Pancreas (tissue), 10 donors: ENCODE measurements at regions not wholly inside any gene's neighbourhood (a gene's known extent, or its start where the extent isn't known, plus 50 kb on each side); places are given as distances from the start of the nearest gene placed in this dataset.

ENCODE experiments used
- ATAC-seq, 4 donors: fragments of 200-7000 bp; cut with Tn5 transposase; one replicate each; pipeline versions ENCODE4 v1.8.0 to v1.9.1; 2020; ENCODE audit warnings: mild to moderate bottlenecking in 4 of 4, moderate library complexity in 4 of 4
- DNase-seq, 6 donors: peaks; one replicate each; pipeline ENCODE4 v3.0.0-alpha.2; 2020
- FAIRE-seq: peaks from 2 replicates; lab custom pipeline; 2012; peaks lifted over from hg19 to GRCh38; lab: Jason Lieb, UNC
- H3K27ac ChIP-seq, 4 donors: fragments of 200-600 bp; sonication (generic); 1 replicate in 3 of 4; 2 replicates in 1 of 4; pipeline versions ENCODE4 v1.5.0 to v1.8.0; 2020
- H3K27me3 ChIP-seq, 4 donors: fragments of 200-600 bp; one replicate each; pipeline ENCODE4 v1.8.0; 2021
- H3K36me3 ChIP-seq, 3 donors: fragments of 200-600 bp; sonication (generic) in 1 of 3; one replicate each; pipeline versions ENCODE4 v1.5.0 to v1.8.0; 2020 to 2021
- H3K4me1 ChIP-seq, 3 donors: fragments of 200-600 bp; one replicate each; pipeline ENCODE4 v1.8.0; 2021
- H3K4me3 ChIP-seq, 4 donors: fragments of 200-600 bp; sonication (generic) in 2 of 4; one replicate each; pipeline versions ENCODE4 v1.5.0 to v1.8.0; 2020 to 2021
- H3K9me3 ChIP-seq, 4 donors: fragments of 200-600 bp; one replicate each; pipeline ENCODE4 v1.8.0; 2021
- CTCF ChIP-seq, 4 donors: fragments of 200-600 bp; sonication (generic) in 3 of 4; IDR thresholded peaks; one replicate each; pipeline versions ENCODE4 v1.5.0 to v1.8.0; 2021; ENCODE audit warnings: antibody characterized with exemption in 4 of 4
- WGBS, 2 donors: extraction: QIAGEN DNeasy Blood & Tissue Kit; methylation state at CpG; one replicate each; pipeline ENCODE4 v1.1.7; 2013; 5-methylcytosine and 5-hydroxymethylcytosine counted together
- intact Hi-C, 3 donors: fragments of 100-400 bp; cut with DNase I; formaldehyde crosslinking; loops; one replicate each; pipeline versions ENCODE4 v1.11.1 to v1.14.2; 2022
- donor health status: healthy with polysubstance abuse.
- donor health status: DM: no; HTN: no; CAD: no; lungs with moderate emphysema.
- donor health status: DM: no; HTN: no; CAD: no.
- donor health status: control.
- donor health status: control.
- donor health status: Bipolar disorder and iron deficiency.
- donor health status: DM: yes; HTN: yes; CAD: no.
- donor health status: DM: no; HTN: no; CAD: no.
- donor health status: DM: no; HTN: no; CAD: no.
- donor health status: DM: yes; HTN: yes; CAD: no.

- H3K36me3 ChIP-seq = no peaks in the 10 kb centered on the region
- no peak overlapping the region for H3K4me3 ChIP-seq
- peaks cover 0 to 1% (median 0%) of the 10 kb centered on the region in 3 donors for H3K4me1 ChIP-seq
- H3K9me3 ChIP-seq = no peaks in the 10 kb centered on the region
- FAIRE-seq (no peak), ATAC-seq (no peak), DNase-seq (no peak)
- intact Hi-C loops = loop anchor here in 1 of 3 donors (5.0 kb wide), 1 partner anchor 59 kb away; no protein-coding TSS in a partner anchor
- H3K27ac ChIP-seq = no peak overlapping the region
- TF ChIP-seq CTCF (IDR thresholded peaks at IDR 0.05) = no peak
- no peaks in the 10 kb centered on the region for H3K27me3 ChIP-seq
- WGBS, 2 donors = 74 to 76% methylated on average over 5 of the region's 5 CpGs
These were observed 55.9 kb upstream of the RNF24 start for GRCh38 chr20:4071178-4071693.

- H3K36me3 ChIP-seq = no peaks in the 10 kb centered on the region
- intact Hi-C loops = loop anchor here in 1 of 3 donors (5.0 kb wide), 1 partner anchor 58 kb away; no protein-coding TSS in a partner anchor
- FAIRE-seq (no peak), DNase-seq (no peak), ATAC-seq (no peak)
- 61 to 71% methylated on average over 3 of the region's 3 CpGs for WGBS, 2 donors
- no peak for TF ChIP-seq CTCF (IDR thresholded peaks at IDR 0.05)
- peaks cover 0 to 4% (median 0%) of the 10 kb centered on the region in 3 donors for H3K4me1 ChIP-seq
- H3K27ac ChIP-seq = no peak overlapping the region
- no peaks in the 10 kb centered on the region for H3K9me3 ChIP-seq
- H3K27me3 ChIP-seq = no peaks in the 10 kb centered on the region
- no peak overlapping the region for H3K4me3 ChIP-seq
These were observed 55.2 kb upstream of the RNF24 start for GRCh38 chr20:4070323-4071177.

GRCh38 chr20:4069751-4070150 lies 54.4 kb upstream of the RNF24 start:
- no peak for FAIRE-seq

DNA sequence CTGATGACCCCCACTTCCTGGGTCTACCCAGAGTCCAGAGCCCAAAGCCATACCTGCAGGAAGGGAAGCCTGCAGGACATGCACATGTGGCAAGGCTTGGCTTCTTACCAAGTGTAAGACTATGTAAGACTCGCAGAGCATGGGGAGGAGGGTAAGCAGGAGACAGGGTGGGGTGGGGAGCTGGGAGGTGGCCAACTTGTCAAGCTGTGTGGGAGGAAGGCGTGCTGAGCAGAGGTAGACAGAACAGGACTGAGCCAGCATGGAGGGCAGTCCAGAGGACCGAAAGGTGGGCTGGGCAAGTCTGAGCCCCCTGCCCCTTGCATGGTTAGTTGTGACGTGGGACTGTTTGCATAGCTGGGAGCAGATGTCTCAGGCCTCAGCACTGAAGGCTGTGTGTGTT lies 53.4 kb upstream of the RNF24 start:
- 36 to 64% methylated on average over 4 of the region's 4 CpGs for WGBS, 2 donors
- intact Hi-C loops = no loop called here
- DNase-seq (no peak), ATAC-seq (no peak), FAIRE-seq (no peak)
- Histone ChIP-seq H3K27me3 (no peaks in the 10 kb centered on the region), H3K9me3 (no peaks in the 10 kb centered on the region), H3K27ac (no peak overlapping the region), H3K4me3 (no peak overlapping the region), H3K4me1 (peaks cover 0 to 16% (median 0%) of the 10 kb centered on the region in 3 donors), H3K36me3 (no peaks in the 10 kb centered on the region)
- TF ChIP-seq CTCF (IDR thresholded peaks at IDR 0.05) = no peak

More at GRCh38 chr20:4069751-4070150, 54.4 kb upstream of the RNF24 start:
- Histone ChIP-seq H3K4me3 (no peak overlapping the region), H3K36me3 (no peaks in the 10 kb centered on the region), H3K9me3 (no peaks in the 10 kb centered on the region), H3K27ac (no peak overlapping the region), H3K4me1 (peaks cover 0 to 10% (median 0%) of the 10 kb centered on the region in 3 donors), H3K27me3 (no peaks in the 10 kb centered on the region)
- 78 to 89% methylated on average over 2 of the region's 2 CpGs for WGBS, 2 donors
- intact Hi-C loops = loop anchor here in 1 of 3 donors (5.0 kb wide), 1 partner anchor 57 kb away; no protein-coding TSS in a partner anchor
- DNase-seq = no peak
- TF ChIP-seq CTCF (IDR thresholded peaks at IDR 0.05) = no peak
- ATAC-seq = no peak
